Inferior parietal cortex (tissue), 1 donor: ENCODE measurements at regions not wholly inside any gene's neighbourhood (a gene's known extent, or its start where the extent isn't known, plus 50 kb on each side); places are given as distances from the start of the nearest gene placed in this dataset.
"Not testable (repeated sequence)": the region's sequence is repeated elsewhere in the genome, so short reads cannot be mapped to it uniquely, and the experiment has no call there.

Experiments
- DNase-seq: peaks from one replicate; pipeline ENCODE4 v3.0.0-alpha.2; 2016; ENCODE audit errors: extremely low spot score

DNA sequence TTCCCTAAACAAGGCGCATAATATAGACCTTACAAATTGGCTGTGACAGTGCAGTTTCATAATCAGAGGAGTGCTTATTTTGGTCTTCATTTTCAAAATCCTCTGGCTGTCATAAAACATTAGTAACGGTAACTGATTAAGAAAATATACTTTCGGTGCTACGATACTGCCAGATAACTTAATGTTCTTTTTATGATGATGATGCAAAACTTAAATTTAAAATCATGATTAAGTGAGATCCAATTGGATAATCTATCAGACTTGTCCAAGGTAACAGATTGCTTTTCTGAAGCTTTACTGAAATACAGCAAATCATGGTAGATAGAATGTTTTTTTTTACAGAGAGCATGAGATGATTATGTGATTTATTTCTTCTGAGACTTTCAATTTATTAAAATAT lies 364.2 kb upstream of the CNTN3 start:
- no peak for DNase-seq

DNA sequence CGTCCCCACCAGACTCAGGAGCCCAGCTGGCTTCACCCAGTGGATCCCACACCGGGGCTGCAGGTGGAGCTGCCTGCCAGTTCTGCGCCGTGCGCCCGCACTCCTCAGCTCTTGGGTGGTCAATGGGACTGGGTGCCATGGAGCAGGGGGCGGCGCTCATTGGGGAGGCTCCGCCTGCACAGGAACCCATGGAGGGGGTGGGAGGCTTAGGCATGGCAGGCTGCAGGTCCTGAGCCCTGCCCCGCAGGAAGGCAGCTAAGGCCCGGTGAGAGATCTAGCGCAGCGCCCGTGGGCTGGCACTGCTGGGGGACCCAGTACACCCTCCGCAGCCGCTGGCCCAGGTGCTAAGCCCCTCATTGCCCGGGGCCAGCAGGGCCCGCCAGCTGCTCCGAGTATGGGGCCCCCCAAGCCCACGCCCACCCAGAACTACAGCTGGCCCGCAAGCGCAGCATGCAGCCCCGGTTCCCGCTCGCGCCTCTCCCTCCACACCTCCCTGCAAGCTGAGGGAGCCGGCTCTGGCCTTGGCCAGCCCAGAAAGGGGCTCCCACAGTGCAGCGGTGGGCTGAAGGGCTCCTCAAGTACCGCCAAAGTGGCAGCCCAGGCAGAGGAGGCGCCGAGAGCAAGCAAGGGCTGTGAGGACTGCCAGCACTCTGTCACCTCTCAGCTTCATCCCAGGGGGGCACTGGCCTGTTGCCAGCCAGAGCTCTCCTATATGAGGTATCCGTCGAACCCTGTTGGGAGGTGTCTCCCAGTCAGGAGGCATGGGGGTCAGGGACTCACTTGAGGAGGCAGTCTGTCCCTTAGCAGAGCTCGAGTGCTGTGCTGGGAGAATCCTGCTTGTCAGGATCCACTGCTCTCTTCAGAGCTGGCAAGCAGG lies 370.8 kb upstream of the CNTN3 start:
- not testable (repeated sequence) for DNase-seq

DNA sequence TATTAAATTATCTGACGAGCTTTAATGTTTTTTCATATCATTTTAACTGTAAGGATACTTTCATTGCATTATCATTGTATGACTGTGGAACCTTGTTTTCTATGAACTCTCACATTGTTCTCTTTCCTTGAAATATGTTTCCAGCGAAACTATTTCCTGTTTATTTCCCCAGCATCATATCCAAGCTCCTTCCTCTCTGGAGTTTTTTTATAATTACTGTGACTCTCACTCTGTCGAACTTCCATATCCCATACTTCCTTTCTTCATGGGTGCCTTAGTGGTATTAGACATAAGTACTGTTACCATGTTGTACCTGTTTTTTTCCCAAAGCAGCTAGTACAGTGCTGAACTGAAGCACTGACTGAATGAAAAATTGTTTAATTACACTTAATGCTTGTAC lies 373.6 kb upstream of the CNTN3 start:
- no peak for DNase-seq

DNA sequence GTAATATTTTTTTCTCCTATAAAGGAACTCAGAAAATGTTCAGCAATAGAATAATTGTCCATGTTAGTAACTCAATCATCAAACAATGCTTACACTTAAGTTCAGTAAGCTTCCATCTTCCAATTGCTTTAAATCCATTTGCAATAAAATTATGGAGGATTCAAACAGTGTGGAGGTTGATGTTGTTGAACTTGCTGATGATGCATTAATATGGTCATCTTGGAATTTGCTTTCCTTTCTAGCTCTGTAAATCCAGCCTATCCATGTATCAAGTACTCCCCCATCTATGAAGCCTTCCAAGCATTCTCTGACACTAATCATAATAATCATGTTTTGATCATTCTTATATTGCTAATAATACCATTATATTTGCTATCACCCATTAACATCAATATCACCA lies 378.4 kb upstream of the CNTN3 start:
- DNase-seq: no peak

DNA sequence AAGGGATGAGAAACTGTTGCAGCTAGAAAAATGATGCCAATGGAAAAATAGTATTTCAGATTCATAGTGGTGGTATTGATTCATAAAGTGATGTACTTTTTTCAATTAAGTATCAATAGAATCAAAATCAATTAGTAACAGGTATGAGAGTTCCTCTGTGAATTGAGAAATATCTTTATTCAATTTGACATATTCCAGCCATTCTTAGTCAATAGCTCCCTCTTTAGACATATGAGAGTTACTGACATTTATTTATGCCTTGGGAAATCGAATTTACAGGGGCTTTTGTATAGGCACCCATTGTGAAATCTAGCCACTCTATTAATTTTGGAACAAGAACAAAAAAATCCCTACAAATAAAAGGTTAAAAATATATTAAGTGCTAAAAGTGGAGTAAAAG lies 386.9 kb upstream of the CNTN3 start:
- no peak for DNase-seq

DNA sequence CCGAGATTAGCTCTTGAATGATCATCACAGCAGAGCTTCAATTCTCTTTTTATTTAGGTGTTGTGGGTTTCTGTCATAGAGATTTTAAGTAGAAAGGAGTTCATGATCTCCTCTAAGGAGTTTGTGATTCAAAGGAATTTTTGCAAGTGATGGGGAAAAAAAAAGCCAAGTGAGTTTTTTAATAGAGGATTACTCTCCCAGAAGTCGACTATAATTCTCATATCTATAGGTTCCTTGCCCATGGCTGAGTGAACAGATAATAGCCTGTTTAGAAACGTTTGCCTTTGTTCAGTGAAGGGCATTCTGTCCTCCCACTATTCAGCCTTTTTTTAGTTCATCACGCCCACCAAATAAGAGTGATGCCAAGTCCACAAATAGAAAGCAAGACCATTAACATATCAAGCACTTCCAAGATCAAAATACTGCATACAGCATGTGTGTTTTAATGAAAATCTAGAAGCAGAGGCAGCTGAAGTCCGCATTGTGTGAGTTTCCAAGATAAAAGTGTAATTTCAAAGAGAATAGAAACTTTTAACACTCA lies 398.4 kb upstream of the CNTN3 start:
- DNase-seq: no peak

DNA sequence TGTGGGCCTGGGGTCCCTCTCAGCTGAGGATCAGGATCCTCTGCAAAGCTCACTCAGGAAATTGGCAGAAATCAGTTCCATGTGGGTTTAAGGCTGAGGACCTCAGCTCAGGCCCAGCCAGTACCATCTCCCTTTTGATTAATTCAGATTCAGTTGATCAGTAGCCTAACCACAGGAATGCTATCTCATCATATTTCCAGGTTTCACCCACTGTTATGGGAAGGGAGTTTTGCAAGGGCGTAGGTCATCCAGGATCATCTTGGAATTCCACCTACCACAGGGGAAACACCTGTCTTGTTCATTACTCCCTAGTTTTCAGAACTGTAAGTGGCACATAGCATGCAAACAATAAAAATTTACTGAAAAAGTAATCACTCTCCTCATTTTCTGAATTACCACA lies 399.5 kb upstream of the CNTN3 start:
- no peak for DNase-seq

DNA sequence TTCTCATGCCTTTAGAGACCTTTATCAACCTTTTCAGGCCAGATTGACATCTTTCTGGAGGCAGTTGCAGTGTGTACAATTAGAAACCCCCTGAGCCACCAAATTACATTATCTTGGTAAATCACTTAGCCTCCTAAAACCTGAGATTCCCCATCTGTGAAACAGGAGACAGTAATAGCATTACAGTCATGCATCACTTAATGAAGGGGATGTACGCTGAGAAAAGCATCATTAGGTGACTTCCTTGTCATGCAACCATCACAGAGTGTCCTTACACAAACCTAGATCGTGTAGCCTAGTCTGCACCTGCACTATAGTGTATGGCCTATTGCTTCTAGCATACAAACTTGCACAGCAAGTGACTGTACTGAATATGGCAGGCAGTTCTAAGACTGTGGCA lies 400.8 kb upstream of the CNTN3 start:
- DNase-seq: no peak

DNA sequence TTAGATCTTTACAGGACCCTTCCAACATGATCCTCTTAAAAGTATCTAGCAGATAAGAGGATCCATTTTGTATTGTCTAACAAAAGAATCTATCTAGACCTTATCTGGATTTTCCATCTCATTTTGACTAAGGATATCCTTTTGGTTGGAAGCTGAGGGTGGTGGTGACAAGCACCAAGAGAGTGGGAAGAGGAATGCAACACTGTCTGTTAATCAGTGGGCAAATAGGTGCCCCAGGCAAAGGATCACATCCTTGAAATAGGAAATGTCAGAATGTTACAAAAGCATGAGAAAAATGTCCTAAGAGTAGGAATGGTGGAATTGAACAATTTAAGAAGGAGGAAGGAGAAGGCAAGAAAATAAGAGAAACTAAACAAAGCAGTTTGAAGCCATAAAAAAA lies 420.7 kb upstream of the CNTN3 start:
- no peak for DNase-seq

DNA sequence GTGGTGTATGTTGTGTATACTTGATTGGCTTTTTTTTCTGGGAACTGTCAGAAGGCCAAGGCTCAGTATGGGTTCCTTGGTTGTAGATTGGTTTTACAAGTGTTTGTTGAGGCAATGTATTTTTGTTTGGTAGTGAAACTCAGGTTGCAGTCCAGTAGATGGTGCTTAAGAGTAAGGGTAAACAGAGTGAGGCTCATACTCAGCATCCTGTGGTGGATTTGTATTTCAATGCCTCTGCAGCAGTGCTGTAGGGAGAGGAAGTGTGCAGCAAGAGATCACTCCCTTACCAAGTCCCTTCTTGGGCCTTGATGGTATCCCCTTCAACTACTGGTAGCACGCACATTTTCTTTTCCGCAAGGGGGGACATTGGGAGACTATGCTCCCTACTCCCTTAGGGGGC lies 428.5 kb upstream of the CNTN3 start:
- DNase-seq: no peak

DNA sequence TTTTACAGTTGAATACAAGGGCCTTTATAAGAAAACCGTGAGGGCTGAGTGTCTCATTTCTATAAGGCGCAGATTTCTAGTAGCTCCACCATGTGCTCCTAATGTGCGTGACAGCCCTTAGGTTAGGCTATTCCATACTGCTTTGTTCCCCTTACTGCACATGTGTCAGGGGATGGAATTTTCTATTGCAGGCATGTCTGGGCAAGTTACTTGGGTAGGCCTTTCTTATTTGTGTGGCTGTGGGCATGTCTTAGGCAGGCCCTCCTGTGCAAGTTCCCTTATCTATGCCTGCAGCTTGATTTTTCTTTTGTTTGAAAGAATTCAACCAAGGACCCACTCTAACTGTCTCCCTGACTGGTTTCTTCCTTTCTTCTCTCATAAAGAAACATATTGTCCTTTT lies 434.2 kb upstream of the CNTN3 start:
- no peak for DNase-seq

DNA sequence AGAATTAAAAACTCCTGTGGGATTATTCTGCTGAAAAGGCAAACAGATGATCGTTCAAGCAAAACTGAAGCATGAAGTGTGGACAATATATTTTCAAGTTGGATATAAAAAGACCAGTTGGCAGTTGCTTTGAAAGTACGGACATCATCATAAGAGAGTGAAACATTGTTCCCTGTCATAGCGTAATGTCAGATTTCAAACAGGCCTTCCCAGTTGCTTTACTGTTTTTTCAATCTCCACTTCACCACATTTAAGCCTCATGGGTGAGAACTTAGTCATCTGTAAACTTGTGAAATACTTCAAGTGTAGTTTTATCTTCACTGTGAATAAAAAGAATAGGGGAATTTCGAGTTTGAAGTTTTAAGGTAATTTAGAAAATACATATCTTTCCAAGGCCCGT lies 435.1 kb upstream of the CNTN3 start:
- no peak for DNase-seq

DNA sequence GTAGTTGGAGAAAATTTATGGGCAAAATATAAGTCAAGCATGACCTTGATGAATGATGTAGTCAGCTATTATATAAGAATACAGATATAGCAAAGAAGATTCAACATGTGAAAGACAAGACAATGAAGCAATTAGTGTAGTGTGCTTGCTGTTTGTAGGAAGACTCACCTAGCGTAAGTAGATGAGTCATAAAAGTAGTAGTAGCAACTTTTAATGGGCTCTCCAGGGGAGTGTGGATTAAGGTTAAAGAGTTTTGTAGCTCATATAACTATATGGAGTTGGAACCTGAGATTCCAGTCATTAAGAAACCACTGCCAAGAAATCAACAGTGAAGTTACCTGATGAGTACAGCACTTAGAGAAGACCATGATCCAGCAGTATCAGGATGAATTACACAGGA lies 444.7 kb upstream of the CNTN3 start:
- no peak for DNase-seq

DNA sequence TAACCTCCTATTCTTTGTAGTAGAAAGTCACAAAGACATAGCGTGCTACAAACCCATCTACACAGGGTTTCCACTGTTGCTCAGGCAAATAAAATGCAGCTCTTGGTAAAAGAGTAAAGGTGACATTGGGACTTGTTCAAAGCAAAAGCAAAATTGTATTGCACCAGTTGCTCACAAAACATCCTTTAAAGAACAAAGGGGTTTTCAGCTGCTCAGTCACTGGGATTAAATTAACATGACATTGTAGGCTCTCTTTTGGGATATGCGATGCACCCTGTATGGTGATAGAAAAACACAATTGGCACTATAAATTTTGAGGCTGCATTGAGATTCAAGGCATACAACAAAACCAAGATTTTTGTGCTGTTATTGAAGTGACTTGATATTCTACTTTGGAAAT lies 447.3 kb upstream of the CNTN3 start:
- DNase-seq: no peak

DNA sequence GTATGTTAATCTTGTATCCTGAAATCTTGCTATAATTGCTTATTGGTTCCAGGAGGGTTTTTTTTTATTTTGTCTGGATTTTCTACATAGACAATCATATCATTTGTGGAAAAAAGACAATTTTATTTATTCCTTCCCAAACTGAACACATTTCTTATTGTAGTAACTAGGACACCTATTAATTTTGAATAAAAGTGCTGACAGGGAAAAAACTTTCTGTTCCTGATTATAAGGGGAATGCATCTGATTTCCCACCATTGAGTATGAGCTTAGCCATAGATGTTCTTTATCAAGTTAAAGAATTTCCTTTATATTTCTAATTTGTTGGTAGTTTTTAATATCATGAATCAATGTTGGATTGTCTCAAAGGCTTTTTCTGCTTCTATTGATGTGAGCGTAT lies 460.7 kb upstream of the CNTN3 start:
- DNase-seq: no peak

DNA sequence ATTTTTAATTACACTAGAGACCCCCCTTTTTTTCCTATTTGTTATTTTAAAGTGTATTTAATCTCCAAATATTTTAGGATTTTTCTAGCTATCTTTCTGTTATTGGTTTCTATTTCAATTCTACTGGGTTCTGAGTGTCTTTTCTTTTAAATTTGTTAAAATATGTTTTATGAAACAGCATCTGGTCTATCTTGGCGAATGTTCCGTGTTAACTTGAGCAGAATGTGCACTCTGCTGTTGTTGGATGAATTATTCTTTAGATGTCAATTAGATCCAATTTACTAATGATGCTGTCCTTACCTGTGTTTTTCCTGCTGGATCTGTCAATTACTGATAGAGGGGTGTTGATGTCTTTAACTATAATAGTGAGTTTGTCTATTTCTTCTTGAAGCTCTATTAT lies 462.0 kb upstream of the CNTN3 start:
- DNase-seq: no peak

DNA sequence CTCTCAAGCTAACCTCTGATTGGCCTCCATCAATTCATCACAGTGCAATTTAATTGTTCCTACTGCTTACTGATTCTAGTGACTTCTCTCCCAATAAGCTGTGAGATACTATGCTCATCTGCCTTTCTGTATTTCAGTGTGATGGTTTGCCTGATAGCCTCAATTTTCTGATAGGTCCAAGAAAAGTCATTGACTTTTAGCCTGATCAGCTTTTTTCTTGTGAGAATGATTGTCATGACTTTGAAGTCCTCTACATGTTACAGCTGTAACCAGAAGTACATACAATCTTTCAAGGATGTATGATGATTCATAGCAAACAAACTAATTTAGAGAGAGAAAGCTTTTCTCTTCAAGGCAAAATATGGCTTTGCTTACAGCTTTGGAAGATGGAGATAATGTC lies 463.8 kb upstream of the CNTN3 start:
- DNase-seq: no peak

DNA sequence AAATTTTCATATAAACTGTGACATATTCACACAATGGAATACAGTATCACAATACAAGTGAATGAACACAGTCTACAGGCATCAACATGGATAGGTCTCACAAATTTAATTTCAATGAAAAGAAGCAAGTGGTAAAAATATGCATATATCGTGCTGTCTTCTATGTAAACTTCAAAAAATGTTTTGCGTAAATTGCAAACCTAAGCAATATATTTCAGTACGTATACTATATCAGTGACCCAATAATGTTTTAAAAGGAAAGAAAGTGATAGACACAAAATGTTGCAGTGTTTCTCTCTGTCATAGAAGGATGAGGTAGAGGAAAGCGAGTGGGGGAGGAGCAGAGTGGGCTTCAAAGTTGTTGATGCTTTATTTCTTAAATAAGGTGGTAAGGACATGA lies 468.4 kb upstream of the CNTN3 start:
- DNase-seq: no peak

DNA sequence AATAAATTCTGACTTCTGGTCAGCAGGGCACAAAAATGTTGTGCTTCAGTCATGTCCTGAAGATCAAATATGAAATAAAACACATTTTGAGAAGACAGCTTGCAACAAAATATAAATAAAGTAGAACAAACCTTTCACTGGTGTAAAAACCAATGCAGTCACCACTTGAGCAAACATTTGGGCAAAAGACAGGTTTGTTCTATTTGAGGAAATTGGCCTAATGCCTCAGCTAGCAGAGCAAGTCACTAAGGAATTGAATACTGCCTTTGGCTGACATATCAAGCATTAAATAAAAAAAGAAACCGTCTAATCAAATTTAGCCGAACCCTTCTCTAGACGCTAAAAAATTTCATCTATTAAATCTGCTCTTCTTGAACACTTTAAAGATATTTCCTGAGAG lies 475.4 kb upstream of the CNTN3 start:
- no peak for DNase-seq

DNA sequence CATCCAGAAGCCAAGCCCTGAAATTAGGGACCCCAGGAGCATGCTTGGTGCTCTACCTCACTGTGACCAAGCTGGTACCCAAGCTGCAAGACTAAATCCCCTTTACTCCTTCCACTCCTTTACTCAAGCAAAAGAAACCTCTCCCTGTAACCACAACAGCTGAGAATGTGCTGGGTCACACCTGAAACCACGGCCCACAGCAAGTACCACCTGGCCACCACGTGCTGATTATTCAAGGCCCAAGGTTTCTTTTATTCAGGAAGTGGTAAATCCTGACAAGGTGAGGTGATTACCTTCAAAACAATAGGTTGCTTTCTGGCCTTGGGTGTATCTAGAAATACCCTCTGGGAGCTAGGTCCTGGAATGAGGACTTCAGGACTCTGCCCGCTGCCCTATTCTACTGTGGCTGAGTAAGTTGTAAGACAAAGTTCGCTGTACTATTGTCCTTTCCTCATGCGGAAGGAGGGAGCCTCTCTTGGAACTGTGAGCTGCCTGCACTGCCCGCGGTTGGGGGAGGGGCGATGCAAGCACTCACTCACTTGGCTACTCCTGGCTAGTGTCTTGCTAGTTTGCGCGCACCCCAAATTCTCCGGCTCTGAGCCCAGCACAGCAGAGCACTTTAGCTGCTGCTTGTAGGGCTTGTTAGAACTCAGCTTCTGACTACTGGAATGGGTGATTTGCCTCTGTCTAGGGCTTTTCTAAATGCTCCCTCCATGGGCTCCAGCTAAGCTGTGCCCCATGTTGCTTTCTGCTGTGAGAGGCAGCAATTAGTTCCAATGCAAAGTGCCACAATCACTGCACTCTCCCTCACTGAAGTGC lies 487.1 kb upstream of the CNTN3 start:
- no peak for DNase-seq

DNA sequence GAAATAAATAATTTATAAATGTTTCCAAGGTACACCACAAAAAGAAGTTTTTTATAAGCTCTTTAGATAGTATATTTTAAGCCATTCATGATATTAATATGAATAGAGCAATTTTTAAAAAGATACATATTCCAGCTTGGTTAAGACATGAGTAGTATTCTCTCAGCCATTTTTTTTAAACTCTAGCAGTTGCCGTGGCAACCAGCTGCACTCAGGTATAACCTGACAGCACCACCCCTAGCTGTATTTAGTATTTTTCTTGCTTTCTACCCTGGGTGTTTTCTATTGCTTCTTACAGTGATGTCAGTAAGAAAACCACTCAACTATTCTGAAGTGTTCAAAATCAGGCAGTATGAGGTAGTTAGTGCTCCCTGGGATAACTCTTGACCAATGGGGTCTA lies 496.3 kb upstream of the CNTN3 start:
- DNase-seq: no peak

DNA sequence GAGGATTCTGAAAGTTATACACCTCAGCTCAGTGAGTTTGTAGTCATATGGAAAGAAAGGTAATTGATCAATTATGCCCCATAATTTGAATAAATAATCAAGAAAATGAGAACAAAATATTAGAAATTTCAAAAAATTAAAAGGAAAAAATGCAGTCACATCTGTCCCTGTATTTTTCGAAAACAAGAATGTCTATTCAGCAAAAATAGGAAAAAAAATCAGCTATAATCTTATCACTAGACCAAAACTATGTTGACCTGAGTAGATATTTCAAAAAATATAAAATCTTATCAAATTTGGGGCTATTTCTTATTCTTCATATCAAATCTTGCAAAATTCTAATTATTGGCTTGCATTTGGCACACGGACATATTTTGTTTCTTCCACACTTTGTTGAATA lies 501.2 kb upstream of the CNTN3 start:
- DNase-seq: no peak

DNA sequence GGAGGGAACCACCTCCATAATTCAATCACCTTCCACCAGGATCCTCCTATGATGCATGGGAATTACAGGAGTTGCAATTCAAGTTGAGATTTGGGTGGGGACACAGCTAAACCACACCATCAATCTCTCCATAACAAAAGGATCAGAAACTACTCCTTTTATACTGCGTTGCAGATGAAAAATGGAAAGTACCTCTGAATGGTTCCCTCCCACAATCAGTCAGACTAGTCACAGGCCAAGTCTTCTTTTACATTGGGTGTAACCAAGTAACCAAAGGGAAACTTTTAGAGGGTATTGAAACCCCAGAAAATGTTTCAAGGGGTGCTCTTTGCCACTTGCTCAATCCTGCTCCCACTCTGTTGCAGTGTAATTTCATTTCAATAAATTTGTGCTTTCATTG lies 504.3 kb upstream of the CNTN3 start:
- no peak for DNase-seq
